NCI-H2196 treated with DMSO at 0.1 percent for 48 hours (cell line): ENCODE measurements at regions not wholly inside any gene's neighbourhood (a gene's known extent, or its start where the extent isn't known, plus 50 kb on each side); places are given as distances from the start of the nearest gene placed in this dataset.

Experiments used
- DNase-seq: peaks from one replicate; lab custom pipeline; 2025; ENCODE audit not compliant: unreplicated experiment; lab: John Stamatoyannopoulos, UW

DNA sequence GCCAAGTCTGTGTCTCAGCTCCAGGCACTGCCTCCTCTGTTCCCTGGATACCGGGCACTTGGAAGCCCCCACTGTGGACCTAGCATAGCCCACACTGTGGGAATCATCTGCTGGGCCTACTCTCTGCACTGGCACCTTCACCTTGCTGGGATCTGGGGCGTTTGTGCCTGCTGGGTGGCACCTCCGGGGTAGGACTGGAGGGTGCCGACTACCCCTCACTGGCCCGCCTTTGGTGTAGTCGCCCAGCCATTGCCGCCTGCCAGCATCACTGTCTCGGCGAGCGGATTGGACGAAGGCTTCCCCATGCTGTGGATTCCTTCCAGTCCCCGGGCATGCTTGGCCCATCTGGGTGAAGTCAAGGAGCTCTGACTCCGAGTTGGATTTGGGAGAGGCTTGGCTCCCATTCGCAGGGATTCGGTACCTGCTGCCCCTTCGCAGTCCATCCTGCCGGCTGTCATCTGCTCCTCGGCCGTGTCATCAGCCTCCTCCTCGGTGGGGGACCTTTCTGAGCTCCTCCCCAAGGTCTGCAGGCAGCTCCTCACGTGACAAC, 180.6 kb upstream of the HDAC4 start:
- DNase-seq = no peak

DNA sequence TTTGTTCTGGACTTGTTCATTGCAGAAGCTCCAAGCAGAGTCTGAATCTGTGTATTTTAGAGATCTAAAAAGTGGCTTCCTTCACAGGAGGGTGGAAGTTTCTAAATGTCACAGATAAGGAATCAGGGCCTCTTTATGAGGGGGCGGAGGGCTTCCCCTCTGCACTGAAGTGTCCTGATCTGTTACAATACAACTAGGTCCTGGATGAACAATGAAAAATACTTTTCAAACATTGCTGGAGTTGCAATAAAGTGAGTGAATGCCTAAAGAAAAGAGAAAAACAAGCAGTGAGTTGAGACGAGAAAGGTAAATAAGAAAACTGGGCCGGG, 179.3 kb upstream of the HDAC4 start:
- DNase-seq = no peak

DNA sequence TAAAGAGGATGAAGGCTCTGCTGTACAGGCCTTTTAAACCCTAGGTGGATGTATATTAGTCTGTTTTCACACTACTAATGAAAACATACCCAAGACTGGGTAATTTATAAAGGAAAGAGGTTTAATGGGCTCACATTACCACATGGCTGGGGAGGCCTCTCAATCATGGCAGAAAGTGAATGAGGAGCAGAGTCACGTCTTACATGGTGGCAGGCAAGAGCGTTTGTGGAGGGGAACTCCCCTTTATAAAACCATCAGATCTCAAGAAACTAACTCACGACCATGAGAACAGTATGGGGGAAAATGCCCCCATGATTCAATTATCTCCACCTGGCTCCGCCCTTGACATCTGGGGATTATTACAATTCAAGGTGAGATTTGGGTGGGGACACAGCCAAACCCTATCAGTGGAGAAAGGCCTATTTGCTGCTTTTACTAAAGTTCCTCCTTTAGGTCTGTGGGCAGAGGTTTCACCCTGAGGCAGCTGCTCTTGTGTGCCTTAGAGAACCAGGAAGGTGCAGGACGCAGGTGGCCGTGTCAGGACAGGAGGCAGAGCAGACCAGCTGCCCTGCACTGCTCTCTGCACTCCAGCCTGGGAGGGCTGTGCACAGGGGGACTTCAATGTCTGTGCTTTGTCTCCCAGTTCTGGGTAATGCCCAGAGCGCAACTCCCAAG, 178.8 kb upstream of the HDAC4 start:
- DNase-seq = no peak

DNA sequence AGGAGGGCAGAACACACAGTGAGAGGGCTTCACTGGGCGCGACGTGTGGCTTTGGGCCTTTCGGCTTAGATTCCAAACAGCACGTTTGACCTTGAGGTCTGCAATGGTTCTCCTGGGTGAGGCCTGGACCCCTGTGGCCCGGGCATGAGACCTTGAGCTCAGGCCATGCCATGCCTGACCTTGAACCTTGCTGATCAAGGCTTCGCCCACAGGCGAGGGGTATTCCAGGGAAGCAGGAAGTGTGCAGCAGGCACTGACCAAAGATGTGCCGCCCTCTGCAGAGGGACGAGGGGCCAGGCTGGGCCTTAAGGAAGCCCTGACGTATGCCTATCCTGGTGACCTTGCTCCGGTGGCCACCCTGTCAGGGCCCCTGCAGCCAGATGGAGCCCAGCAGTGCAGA, 178.3 kb upstream of the HDAC4 start:
- no peak for DNase-seq

DNA sequence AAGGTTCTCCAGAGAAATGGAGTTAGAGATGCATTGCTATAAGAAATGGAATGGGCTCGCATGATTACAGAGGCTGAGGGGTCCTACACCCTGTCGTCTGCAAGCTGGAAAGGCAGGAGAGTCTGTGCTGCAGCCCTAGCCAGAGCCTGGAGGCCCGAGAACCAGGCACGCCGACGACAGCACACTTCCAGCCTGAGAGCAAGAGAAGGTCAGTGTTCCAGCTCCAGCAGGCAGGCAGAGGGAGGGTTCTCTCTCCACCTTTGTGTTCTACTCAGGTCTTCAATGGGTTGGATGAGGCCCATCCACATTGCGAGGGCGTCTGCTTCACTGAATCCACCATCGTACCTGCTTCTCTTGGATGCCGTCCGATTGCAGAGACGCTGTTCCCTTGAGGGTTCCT, 177.6 kb upstream of the HDAC4 start:
- no peak for DNase-seq

DNA sequence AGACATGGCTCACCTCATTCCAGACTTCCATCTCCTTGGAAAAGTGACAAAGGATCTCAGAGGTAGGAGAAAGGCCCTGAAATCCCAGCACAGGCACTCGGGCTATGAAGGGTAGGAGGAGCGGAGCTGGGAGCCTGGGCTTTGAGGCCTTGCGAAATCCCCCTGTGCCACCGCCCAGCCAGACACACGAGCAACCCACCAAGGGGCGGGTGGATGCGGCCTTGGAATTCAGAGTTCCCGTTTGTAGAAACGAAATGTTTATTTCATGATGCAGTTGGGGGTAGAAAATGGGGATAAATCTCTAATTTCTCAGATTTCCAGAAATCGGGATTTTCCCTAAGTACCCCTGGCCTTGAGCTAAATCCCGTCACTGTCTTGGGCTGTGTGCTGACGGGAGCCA, 177.1 kb upstream of the HDAC4 start:
- no peak for DNase-seq

DNA sequence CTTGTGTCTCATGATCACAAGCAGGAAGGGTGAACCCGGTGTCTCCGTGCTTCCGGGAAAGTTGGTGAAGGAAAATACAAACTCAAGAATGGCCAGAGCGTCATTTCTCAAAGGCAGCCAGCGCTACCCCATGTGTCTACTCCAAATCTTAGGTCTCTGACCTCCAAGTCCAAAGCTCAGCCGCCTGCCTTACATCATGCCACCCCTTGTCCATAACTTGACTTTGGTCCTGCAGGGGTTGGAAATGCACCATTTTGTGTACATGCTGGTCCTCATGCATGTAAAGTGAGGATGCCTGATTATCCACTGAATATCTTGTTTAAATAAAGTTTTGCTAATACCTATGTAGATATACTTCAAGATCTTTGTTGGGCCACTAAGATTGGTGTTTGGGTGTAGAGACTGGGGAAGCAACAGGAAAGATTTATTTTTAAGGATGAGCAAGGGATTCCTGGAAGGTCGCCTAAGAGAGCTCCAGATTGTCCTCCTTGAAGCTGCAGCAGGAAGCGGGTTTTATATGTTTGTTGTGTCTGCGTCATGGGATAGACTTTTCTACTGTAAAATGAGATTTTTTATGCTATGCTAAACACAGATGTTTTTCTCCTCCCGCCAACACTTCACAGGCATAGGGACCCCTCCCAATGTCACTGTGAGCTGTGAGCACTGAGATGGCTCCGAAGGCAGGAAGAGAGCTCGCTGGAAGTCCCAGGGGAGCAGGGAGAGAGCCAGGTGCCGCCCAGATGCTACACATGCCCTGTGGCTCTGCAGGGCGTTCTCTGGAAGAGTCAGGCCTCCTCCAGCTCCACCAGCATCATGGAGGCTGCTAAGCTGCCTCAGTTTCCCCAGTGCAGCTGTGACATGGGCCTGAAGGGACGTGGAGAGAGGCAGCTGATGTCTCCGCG, 176.2 kb upstream of the HDAC4 start:
- no peak for DNase-seq

DNA sequence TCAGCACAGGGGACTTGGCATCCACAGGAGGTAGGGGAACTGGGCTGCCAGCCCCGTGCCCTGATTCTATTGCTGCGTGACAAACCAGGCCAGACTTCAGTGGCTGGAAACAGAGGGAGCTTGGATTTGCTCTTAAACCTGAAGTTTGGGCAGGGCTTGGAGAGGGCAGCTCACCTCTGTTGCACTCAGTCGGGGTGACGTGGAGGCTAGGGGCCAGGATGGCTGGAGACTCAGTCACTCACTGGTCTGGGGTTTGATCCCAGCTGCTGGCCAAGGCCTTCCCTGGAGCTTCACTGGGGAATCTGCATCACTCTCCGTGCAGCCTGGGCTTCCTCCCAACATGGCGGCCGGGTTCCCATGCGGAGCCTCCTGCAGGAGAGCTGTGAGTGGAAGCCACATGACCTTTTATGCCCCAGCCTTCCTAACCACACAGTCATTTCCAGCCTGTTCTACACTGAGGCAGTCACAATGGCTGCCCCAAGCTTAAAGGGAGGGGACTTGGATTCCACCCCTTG, 175.2 kb upstream of the HDAC4 start:
- DNase-seq = no peak

DNA sequence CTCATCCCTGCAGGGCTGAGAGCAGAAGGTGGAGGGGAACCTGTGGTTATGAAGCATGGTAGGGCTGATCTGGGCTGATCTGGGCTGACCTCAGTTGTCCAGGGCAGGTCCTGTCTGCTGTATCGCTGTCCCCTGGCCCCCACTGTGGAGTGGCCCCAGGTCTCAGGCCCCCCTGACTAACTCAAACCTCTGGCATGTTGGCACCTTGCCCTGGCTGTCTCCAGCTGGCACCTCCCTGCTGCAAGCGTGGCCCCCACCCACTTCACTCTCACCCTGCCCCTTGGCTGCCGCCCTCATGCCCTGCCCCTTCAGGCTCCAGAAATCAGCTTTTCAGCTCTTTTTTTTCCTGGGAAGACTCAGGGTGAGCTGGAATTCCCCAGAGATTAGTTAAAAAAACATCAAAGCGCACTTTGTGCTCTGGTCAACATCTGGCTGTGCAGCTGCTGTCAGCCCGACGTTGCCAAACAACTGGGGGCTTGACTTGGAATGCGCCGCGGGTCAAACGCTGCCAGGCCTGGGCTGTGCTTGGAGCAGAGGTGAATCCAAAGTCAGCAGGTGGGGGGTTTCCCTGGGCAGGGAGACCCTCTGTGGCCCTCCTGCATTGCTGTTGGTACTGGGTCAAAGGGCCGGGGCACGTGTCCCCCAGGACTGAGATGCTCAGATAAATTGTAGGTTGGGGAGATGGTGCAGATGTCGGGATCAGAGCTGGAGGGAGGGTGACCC, 173.8 kb upstream of the HDAC4 start:
- DNase-seq = no peak

DNA sequence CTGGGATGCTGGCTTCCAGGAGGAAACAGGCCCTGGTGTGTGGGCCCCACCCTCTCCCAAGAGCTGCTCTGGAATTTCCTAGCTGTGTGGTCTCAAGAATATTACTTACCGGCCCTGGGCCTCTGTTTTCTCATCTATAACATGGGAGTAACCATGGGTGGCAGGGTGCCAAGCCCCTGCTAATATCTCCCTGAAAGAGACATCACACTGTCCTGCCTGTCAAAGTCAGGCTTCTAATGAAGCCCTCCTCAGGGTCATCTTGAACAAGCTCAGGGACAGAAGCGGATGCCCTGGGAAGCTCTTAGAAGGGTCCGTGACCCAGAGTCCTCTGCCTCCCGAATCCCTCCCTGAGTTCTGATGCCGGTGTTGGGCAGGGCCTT, 173.2 kb upstream of the HDAC4 start:
- DNase-seq = no peak

DNA sequence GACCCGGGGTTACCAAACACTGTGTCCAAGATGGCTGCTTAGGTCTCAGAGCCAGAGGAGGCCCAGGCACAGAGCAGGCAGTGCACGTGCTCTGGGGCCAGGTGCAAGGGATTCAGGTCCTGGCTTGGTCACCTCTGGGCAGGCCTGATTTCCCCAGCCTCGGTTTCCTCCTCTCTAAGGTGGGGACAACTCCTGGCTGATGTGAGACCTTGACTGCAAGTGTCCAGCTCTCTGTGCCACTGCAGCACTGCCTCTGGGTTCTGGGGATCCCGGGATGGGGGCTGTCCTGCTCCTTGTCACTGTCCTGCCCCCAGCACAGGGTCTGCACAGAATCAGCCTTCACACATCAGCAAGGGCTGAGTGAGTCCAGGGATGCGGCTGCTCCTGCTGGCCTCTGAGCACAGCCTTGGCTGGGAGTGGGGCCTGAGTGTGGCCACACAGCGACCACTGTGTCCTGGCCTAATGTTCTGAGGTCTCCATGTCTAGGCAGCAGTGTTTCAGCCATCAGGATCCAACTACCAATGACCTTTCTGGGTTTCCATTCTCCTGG, 170.2 kb upstream of the HDAC4 start:
- no peak for DNase-seq

DNA sequence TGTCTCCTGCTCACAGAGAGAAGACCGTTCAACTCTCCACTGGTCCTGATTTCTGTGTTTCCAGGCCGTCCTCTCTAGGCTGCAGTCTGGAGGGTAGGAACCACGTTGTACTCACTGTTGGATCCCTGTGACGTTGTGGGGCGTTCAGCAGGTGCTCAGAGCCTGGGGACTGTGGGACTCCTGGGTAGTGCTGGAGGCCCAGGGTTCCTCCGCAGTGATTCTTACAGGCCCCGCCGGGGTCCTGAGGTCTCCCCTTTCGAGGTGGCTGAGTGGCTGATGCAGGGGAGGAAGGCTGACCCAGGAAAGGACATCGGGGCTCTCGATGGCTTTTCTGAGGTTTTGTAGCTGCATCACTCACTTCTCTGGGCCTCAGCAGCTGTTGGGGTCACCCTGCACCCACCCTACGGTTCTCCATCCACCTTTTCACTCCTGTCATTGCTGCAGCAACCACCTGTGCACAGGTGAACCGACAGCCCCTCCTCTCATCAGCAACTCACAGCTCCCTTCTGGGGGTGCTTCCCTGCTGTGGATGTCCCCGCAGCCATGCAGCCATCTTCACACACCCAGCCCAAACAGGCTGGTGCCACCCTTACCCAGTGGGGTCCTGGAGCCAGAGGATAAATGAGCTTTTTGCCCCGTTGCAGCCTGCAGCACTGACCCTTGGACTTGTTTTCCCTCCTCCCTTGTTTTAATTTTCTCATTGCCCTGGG, 169.6 kb upstream of the HDAC4 start:
- no peak for DNase-seq

DNA sequence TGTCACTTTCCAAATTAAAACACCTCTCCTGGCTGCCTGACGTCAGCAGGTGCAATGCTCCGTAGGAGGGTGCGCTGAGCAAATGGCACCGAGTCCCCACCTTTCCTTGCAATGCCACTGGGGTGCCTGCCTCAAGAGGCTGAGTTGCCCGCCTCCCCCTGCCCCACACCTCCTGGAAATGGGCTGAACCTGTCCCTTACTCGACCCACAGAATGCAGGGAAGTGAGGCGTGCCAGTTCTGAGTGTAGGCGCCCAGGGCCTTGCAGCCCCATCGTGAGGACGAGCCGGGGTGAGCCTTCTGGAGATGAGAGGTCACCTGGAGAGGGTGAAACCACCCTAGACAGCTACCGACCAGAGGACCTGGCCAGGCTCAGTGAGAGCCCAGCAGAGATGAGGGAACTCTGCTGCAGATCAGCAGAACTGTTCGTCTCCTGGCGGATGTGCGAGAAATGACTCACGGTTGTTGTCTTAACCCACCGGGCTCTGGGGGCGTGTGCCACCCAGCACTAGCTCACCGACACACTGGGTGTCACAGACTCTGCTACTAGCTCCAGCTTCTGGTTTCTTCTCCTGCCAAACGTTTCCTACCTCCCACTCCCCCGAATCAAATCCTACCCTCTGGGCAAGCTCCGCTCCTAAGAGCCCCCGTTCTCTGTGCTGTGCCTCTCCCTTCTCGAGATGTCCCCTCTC, 168.7 kb upstream of the HDAC4 start:
- DNase-seq = no peak

DNA sequence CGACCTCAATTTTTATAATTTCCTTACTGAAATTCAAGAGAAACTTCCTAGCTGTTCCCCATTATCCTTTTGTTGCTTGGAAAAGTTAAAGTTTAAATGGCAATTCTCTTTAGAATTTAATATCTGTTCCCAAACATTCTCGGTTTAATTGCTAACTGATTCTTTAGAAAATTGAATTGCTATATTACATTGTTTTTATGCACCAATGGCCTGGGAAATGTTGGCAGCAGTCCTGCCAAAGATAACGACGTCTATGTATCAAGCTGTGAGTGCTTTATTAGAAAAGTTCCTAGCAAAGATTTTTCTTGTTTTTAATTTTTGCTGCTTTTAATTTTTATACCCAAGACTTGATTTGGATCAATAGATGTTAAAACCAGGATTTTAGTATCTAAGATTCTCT, 167.8 kb upstream of the HDAC4 start:
- DNase-seq = no peak

DNA sequence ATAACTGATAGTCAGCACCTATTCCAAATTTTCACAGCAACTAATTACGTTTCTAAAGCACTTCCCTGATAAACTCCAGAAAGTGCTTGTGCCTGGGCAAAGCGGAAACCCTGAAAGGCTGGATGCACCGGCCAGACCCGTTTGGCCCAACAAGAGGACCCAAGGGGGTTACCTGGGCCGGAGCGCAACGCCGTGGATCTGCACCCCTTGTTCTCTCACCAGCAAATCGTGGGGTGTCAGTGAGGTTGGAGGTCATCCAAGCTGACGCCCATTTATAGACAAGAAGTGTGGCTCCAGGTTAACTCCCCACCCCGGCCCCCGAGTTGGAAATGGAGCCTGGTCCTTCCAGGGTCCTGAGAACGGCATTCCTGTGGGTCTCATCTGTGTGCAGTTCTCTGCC, 167.0 kb upstream of the HDAC4 start:
- no peak for DNase-seq

DNA sequence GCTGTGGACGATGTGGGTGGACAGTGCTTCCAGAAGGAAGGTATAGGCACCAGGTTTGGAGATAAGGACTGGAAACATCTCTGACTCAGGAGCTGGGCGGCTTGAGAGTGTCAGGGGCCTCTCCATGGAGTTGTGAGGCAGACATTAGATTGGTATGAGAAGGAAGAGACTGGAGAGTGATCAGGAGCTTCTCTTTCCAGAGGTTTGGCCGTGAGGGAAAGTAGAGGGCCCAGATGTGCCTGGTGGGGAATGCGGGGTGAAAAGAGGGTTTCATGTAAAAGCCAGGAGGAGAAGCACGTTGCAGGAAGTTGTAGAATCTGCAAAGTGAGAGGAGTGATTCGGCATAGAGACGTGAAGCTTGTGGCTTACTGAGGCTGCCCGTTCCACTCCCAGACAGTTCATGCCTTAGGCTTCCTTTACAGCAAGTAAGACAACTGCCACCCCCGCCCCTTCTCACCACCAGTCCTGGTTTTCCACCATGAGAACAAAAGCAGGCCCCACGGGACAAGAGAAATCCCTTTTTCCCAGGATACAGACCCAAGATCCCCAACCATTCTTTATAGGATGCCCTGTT, 166.3 kb upstream of the HDAC4 start:
- no peak for DNase-seq

DNA sequence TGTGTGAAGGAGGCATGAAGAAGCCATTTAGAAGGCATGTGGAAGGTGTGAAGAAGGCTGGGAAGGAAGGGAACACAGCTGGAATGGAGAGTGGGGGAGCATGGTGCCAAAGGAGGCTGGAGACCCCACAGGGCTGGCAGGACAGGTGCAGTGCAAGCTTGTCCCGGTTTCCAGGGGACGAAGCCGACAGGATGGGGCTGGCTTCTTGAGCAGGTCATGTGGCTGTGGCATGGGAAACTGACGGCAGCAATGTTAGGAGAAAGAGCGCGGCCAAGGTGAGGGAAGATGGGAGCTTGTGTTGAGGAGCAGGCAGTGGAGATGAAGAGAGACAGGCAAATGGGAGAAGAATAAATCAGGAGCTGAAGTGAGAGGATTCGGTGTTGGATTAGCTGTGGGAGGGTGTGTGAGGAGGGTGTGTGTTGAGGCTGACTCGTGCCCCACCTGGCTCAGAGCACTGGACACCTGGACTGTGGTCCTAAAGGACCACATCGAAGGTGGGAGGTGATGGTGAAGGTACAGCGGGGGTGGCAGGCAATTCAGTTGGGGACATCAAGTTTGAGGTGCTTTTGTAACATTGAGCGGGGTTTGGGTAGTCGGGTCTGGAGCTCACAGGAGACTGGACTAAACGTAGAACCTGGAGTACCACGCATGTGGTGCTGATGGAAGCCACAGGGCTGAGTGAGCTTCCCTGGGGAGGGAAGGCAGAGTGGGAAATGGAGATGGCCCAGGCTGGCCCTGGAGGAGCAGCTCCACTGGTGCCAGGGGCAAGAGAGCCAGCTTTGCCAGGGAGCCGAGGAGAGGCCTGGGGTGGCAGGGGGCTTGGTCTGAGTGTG, 165.6 kb upstream of the HDAC4 start:
- DNase-seq = no peak

DNA sequence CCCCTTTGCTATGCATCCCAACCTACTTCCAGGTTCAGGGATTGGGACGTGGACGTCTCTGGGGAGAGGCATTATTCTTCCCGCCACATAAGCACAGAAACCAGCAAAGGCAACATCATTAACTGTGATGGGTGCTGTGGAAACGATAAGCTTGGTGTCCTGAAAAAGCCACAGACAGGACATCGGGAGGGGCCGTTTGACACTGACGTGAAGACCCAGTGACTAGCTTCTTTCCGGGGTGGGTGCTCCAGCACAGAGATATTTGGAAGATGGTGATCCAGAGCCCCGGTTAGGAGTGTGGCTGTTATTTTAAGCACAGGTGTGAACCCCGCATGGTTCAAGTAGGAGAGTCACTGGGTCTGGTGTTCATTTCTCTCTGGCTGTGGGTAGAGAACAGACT, 163.8 kb upstream of the HDAC4 start:
- DNase-seq = no peak

DNA sequence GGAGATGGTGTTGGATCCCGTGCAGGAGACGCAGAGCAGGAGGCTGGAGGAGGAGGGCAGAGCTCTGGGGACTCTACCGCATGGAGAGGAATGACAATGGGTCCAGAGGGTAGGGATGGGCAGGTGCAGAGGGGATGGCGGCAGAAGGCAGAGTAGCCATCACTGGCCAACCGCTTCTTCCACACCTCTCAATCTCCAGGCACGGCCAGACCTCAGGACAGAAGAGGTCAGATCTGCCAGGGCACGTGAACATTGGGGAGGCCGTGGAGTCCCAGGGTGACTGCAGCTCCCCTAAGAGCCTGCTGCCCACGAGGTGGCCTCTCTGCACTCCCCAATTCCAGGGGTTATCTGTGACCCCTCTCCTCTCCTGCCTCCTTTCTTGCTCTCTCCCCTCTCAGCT, 162.7 kb upstream of the HDAC4 start:
- DNase-seq = no peak
